SW 1271 (cell line): ENCODE measurements at regions not wholly inside any gene's neighbourhood (a gene's known extent, or its start where the extent isn't known, plus 50 kb on each side); places are given as distances from the start of the nearest gene placed in this dataset.
"Not testable (repeated sequence)": the region's sequence is repeated elsewhere in the genome, so short reads cannot be mapped to it uniquely, and the experiment has no call there.

Source experiments
- DNase-seq, 2 experiments: peaks; one replicate each; lab custom pipeline; 2025; lab: John Stamatoyannopoulos, UW

- DNase-seq = no peak
Observed at GRCh38 chr7:17046666-17047065, 164.9 kb upstream of the AGR3 start.

GRCh38 chr7:17053164-17053563 is 171.4 kb upstream of the AGR3 start:
- DNase-seq = not testable (repeated sequence)

GRCh38 chr7:17054206-17054605 is 172.4 kb upstream of the AGR3 start:
- no peak for DNase-seq

GRCh38 chr7:17054836-17055235 is 173.1 kb upstream of the AGR3 start:
- no peak for DNase-seq

- no peak for DNase-seq
Observed at GRCh38 chr7:17055596-17055995, 173.8 kb upstream of the AGR3 start.

- no peak for DNase-seq
Observed at GRCh38 chr7:17056491-17057142, 174.8 kb upstream of the AGR3 start.

GRCh38 chr7:17057143-17057509 is 175.3 kb upstream of the AGR3 start:
- no peak for DNase-seq

GRCh38 chr7:17058568-17058967 is 176.8 kb upstream of the AGR3 start:
- DNase-seq = peak in 1 of 2 experiments; percentile 18

- DNase-seq = no peak
Observed at GRCh38 chr7:17060051-17060450, 178.3 kb upstream of the AGR3 start.

- no peak for DNase-seq
Observed at GRCh38 chr7:17061443-17061842, 179.7 kb upstream of the AGR3 start.

GRCh38 chr7:17062151-17063044 is 180.6 kb upstream of the AGR3 start:
- DNase-seq = no peak

- peak in 1 of 2 experiments; percentile 60 for DNase-seq
Observed at GRCh38 chr7:17063045-17063383, 181.2 kb upstream of the AGR3 start.

GRCh38 chr7:17067691-17068090 is 185.9 kb upstream of the AGR3 start:
- DNase-seq = no peak

- DNase-seq = no peak
Observed at GRCh38 chr7:17069146-17069545, 187.4 kb upstream of the AGR3 start.

- DNase-seq = no peak
Observed at GRCh38 chr7:17070231-17070708, 188.5 kb upstream of the AGR3 start.

GRCh38 chr7:17071866-17072265 is 190.1 kb upstream of the AGR3 start:
- no peak for DNase-seq

GRCh38 chr7:17075601-17076255 is 193.9 kb upstream of the AGR3 start:
- DNase-seq = no peak

- no peak for DNase-seq
Observed at GRCh38 chr7:17078298-17078697, 196.5 kb upstream of the AGR3 start.

GRCh38 chr7:17083392-17084165 is 201.8 kb upstream of the AGR3 start:
- no peak for DNase-seq

GRCh38 chr7:17084166-17084475 is 202.3 kb upstream of the AGR3 start:
- DNase-seq = no peak

GRCh38 chr7:17085186-17085585 is 203.4 kb upstream of the AGR3 start:
- DNase-seq = no peak

GRCh38 chr7:17086403-17086802 is 204.6 kb upstream of the AGR3 start:
- no peak for DNase-seq
